OCI-LY1 (cell line): ENCODE measurements at regions not wholly inside any gene's neighbourhood (a gene's known extent, or its start where the extent isn't known, plus 50 kb on each side); places are given as distances from the start of the nearest gene placed in this dataset.

Experiments used
- CTCF ChIP-seq: fragments of 200-600 bp; sonication (generic), shearing (Covaris generic); IDR thresholded peaks from 2 replicates; pipeline ENCODE4 v1.5.1; 2017; ENCODE audit warnings: mild to moderate bottlenecking, antibody characterized with exemption, low read length, moderate library complexity, mixed read lengths
- EZH2 ChIP-seq: fragments of 200-600 bp; sonication (generic), shearing (Covaris generic); IDR thresholded peaks from 2 replicates; pipeline ENCODE4 v1.8.0; 2017; ENCODE audit warnings: borderline replicate concordance, mixed run types, mild to moderate bottlenecking, antibody characterized with exemption, low read length, moderate library complexity, mixed read lengths

GRCh38 chr2:76612764-76613163 is 902.0 kb upstream of the GCFC2 start:
- TF ChIP-seq CTCF (no peak), EZH2 (no peak)
